SK-N-SH (cell line): ENCODE measurements at regions not wholly inside any gene's neighbourhood (a gene's known extent, or its start where the extent isn't known, plus 50 kb on each side); places are given as distances from the start of the nearest gene placed in this dataset.

Experiments
- CTCF ChIA-PET: fragments of 300-600, 350-600 bp; formaldehyde crosslinking; extraction: SDS; loops from one replicate; lab custom pipeline; 2021; lab: Yijun Ruan, JAX
- POLR2A ChIA-PET: fragments of 350-600 bp; sonication (Branson Sonifier 250); formaldehyde crosslinking; extraction: SDS; loops from one replicate; lab custom pipeline; 2020; ENCODE audit warnings: antibody characterized with exemption, inconsistent platforms; lab: Yijun Ruan, JAX
- DNase-seq: peaks from one replicate; pipeline ENCODE4 v3.0.0; 2012
- H2AFZ ChIP-seq: fragments of 200-600 bp; sonication (generic); 2 replicates; pipeline ENCODE4 v1.8.1; 2016; ENCODE audit warnings: antibody characterized with exemption, mild to moderate bottlenecking, low read depth
- H3F3A ChIP-seq: fragments of 200-600 bp; sonication (generic); replicated peaks from 2 replicates; pipeline ENCODE3; 2016; ENCODE audit warnings: antibody characterized with exemption, mild to moderate bottlenecking; ENCODE audit not compliant: insufficient read depth
- H3K27ac ChIP-seq, 2 experiments: fragments of 200-500 bp in 1 of 2; fragments of 200-600 bp in 1 of 2; sonication (Bioruptor generic) in 1 of 2; sonication (generic), shearing (Covaris generic) in 1 of 2; 2 replicates each; pipeline versions ENCODE4 v1.5.1 to v1.6.1; 2014 to 2016; ENCODE audit warnings: low read depth in 2 of 2, inconsistent platforms in 1 of 2, low read length in 1 of 2, mild to moderate bottlenecking in 1 of 2, mixed read lengths in 1 of 2
- H3K27me3 ChIP-seq: fragments of 200-600 bp; sonication (generic), shearing (Covaris generic); 2 replicates; pipeline ENCODE4 v1.6.1; 2016; ENCODE audit warnings: mixed run types; ENCODE audit not compliant: insufficient read depth
- H3K36me3 ChIP-seq, 2 experiments: fragments of 200-500 bp in 1 of 2; fragments of 200-600 bp in 1 of 2; sonication (Bioruptor generic) in 1 of 2; sonication (generic) in 1 of 2; replicated peaks in 1 of 2; 2 replicates each; pipeline versions ENCODE3 to v1.5.1; 2014 to 2016; ENCODE audit warnings: low read length in 1 of 2, mild to moderate bottlenecking in 1 of 2; ENCODE audit not compliant: insufficient read depth in 2 of 2, control insufficient read depth in 1 of 2
- H3K4me1 ChIP-seq, 2 experiments: fragments of 200-500 bp in 1 of 2; fragments of 200-600 bp in 1 of 2; sonication (Bioruptor generic) in 1 of 2; sonication (generic), shearing (Covaris generic) in 1 of 2; 2 replicates each; pipeline versions ENCODE4 v1.5.1 to v1.6.1; 2014 to 2016; ENCODE audit warnings: low read depth in 1 of 2, low read length in 1 of 2, mixed run types in 1 of 2; ENCODE audit not compliant: insufficient read depth in 2 of 2, control insufficient read depth in 1 of 2
- H3K4me2 ChIP-seq: fragments of 200-600 bp; sonication (generic), shearing (Covaris generic); 2 replicates; pipeline ENCODE4 v1.6.1; 2017; ENCODE audit warnings: mixed run types
- H3K4me3 ChIP-seq, 2 experiments: fragments of 200-500 bp in 1 of 2; fragments of 200-600 bp in 1 of 2; sonication (Bioruptor generic) in 1 of 2; sonication (generic), shearing (Covaris generic) in 1 of 2; 2 replicates each; pipeline versions ENCODE4 v1.5.1 to v1.8.1; 2014 to 2016; ENCODE audit warnings: low read depth in 2 of 2, inconsistent platforms in 1 of 2, low read length in 1 of 2, mild to moderate bottlenecking in 1 of 2, mixed read lengths in 1 of 2, moderate library complexity in 1 of 2
- H3K79me2 ChIP-seq: fragments of 200-600 bp; sonication (generic); 2 replicates; pipeline ENCODE4 v1.8.1; 2017; ENCODE audit warnings: mild to moderate bottlenecking; ENCODE audit not compliant: insufficient read depth
- H3K9ac ChIP-seq: fragments of 200-600 bp; sonication (generic); 2 replicates; pipeline ENCODE4 v1.6.1; 2017; ENCODE audit warnings: mixed run types
- H3K9me2 ChIP-seq: fragments of 200-600 bp; sonication (generic); 2 replicates; pipeline ENCODE4 v1.6.1; 2017; ENCODE audit warnings: mixed run types
- H3K9me3 ChIP-seq: fragments of 200-600 bp; sonication (generic); 2 replicates; pipeline ENCODE4 v1.6.1; 2017; ENCODE audit warnings: mixed run types, mild to moderate bottlenecking, moderate library complexity
- H4K20me1 ChIP-seq: fragments of 200-600 bp; sonication (generic); 2 replicates; pipeline ENCODE4 v1.6.1; 2017; ENCODE audit warnings: mild to moderate bottlenecking, mixed run types; ENCODE audit not compliant: insufficient read depth
- FOXM1 ChIP-seq: IDR thresholded peaks from 2 replicates; pipeline ENCODE4 v1.4.0; 2012; ENCODE audit warnings: low read depth, mild to moderate bottlenecking
- NRF1 ChIP-seq: IDR thresholded peaks from 2 replicates; pipeline ENCODE4 v1.6.1; 2012; ENCODE audit warnings: low read depth, mild to moderate bottlenecking, low read length
- POLR2AphosphoS5 ChIP-seq: IDR thresholded peaks from 2 replicates; pipeline ENCODE4 v1.6.1; 2012; ENCODE audit warnings: low read depth, low read length
- RFX5 ChIP-seq: IDR thresholded peaks from 2 replicates; pipeline ENCODE4 v1.6.1; 2012; ENCODE audit warnings: mild to moderate bottlenecking, improper control_type of control experiment, low read length
- SIN3A ChIP-seq: IDR thresholded peaks from 2 replicates; pipeline ENCODE4 v1.6.1; 2012; ENCODE audit warnings: low read depth, mild to moderate bottlenecking, low read length, moderate library complexity, borderline replicate concordance
- WGBS: methylation state at CpG from one replicate; pipeline ENCODE4 v1.1.6; 2017; ENCODE audit warnings: low lambda C conversion rate; 5-methylcytosine and 5-hydroxymethylcytosine counted together
- TF ChIP-seq, protein P1 (sequence below): IDR thresholded peaks from 2 replicates; pipeline ENCODE4 v1.4.0; 2012; ENCODE audit warnings: low read depth
- TF ChIP-seq, protein P2 (sequence below): fragments of 150-350 bp; IDR thresholded peaks from 2 replicates; pipeline ENCODE4 v1.6.1; 2017; ENCODE audit warnings: antibody characterized with exemption, low read length, low read depth, borderline replicate concordance
- TF ChIP-seq, protein P3 (sequence below): IDR thresholded peaks from 2 replicates; pipeline ENCODE4 v1.6.1; 2012; ENCODE audit warnings: mild to moderate bottlenecking, low read depth, low read length, moderate library complexity

DNA sequence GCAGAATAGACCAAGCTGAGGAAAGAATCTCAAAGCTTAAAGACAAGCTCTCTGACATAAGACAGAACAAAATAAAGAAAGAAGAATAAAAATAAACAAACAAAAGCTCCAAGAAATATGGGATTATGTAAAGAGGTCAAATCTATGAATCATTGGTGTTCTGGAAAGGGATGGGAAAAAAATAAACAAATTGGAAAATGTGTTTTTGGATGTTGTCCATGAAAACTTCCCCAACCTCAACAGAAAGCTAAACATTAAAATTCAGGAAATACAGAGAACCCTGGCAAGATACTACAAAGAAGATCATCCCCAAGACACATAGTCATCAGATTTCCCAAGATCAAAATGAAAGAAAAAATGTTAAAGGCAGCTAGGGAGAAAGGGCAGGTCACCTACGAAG, 662.0 kb upstream of the CDH18 start:
- no peak for TF ChIP-seq RFX5
- TF ChIP-seq, protein P1, sequence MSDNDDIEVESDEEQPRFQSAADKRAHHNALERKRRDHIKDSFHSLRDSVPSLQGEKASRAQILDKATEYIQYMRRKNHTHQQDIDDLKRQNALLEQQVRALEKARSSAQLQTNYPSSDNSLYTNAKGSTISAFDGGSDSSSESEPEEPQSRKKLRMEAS, result no peak
- TF ChIP-seq, all 33 proteins: peak for 0
- Histone ChIP-seq H2AFZ (no peak overlapping the region), H3K36me3 (no peaks in the 10 kb centered on the region), H3F3A (no peaks in the 10 kb centered on the region), H3K9me3 (peaks cover 5% of the 10 kb centered on the region; the same call in 1 of the 2 replicates), H3K27ac (no peak overlapping the region), H4K20me1 (no peaks in the 10 kb centered on the region), H3K27me3 (no peaks in the 10 kb centered on the region), H3K4me1 (no peaks in the 10 kb centered on the region), H3K9me2 (no peaks in the 10 kb centered on the region), H3K4me3 (no peak overlapping the region), H3K9ac (no peak overlapping the region), H3K4me2 (no peak overlapping the region), H3K79me2 (no peaks in the 10 kb centered on the region)
- ChIA-PET CTCF (no interaction called here), POLR2A (no interaction called here)
- no peak for DNase-seq
- whole genome bisulfite sequencing, result 4% methylated on average over 1 of the region's 1 CpG

DNA sequence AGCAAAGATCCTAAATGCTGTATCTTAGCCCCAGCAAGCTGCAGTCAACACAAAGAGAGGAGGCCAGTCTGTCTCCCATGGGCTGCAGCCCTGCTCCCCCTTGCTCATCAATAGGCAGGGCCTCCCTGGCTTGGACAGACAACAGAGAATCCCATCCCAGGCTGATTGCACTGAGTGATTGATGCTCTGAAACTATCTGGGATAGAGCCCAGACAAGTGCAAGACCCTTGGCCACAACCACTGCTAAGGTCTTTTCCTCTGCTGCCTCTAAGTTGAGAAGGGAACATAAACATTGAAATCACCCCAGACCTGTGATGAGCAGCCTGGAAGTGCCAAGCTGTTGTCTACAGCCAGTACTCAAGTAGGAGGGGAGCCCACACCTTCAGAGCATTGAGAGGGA, 661.0 kb upstream of the CDH18 start:
- Histone ChIP-seq H3K9me3 (peaks cover 5% of the 10 kb centered on the region; the same call in 1 of the 2 replicates), H3K36me3 (no peaks in the 10 kb centered on the region), H3K9me2 (no peaks in the 10 kb centered on the region), H3K27me3 (no peaks in the 10 kb centered on the region), H2AFZ (no peak overlapping the region), H4K20me1 (no peaks in the 10 kb centered on the region), H3K4me2 (no peak overlapping the region), H3F3A (no peaks in the 10 kb centered on the region), H3K4me1 (no peaks in the 10 kb centered on the region), H3K9ac (no peak overlapping the region), H3K4me3 (no peak overlapping the region), H3K27ac (no peak overlapping the region), H3K79me2 (no peaks in the 10 kb centered on the region)
- ChIA-PET CTCF (no interaction called here), POLR2A (no interaction called here)
- DNase-seq, result no peak
- TF ChIP-seq, protein P2, sequence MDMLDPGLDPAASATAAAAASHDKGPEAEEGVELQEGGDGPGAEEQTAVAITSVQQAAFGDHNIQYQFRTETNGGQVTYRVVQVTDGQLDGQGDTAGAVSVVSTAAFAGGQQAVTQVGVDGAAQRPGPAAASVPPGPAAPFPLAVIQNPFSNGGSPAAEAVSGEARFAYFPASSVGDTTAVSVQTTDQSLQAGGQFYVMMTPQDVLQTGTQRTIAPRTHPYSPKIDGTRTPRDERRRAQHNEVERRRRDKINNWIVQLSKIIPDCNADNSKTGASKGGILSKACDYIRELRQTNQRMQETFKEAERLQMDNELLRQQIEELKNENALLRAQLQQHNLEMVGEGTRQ, result no peak
- TF ChIP-seq FOXM1 (no peak), RFX5 (no peak), SIN3A (no peak), POLR2AphosphoS5 (no peak), NRF1 (no peak)
- TF ChIP-seq, protein P3, sequence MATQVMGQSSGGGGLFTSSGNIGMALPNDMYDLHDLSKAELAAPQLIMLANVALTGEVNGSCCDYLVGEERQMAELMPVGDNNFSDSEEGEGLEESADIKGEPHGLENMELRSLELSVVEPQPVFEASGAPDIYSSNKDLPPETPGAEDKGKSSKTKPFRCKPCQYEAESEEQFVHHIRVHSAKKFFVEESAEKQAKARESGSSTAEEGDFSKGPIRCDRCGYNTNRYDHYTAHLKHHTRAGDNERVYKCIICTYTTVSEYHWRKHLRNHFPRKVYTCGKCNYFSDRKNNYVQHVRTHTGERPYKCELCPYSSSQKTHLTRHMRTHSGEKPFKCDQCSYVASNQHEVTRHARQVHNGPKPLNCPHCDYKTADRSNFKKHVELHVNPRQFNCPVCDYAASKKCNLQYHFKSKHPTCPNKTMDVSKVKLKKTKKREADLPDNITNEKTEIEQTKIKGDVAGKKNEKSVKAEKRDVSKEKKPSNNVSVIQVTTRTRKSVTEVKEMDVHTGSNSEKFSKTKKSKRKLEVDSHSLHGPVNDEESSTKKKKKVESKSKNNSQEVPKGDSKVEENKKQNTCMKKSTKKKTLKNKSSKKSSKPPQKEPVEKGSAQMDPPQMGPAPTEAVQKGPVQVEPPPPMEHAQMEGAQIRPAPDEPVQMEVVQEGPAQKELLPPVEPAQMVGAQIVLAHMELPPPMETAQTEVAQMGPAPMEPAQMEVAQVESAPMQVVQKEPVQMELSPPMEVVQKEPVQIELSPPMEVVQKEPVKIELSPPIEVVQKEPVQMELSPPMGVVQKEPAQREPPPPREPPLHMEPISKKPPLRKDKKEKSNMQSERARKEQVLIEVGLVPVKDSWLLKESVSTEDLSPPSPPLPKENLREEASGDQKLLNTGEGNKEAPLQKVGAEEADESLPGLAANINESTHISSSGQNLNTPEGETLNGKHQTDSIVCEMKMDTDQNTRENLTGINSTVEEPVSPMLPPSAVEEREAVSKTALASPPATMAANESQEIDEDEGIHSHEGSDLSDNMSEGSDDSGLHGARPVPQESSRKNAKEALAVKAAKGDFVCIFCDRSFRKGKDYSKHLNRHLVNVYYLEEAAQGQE, result no peak
